Esophagus muscularis mucosa (tissue), 3 donors: ENCODE measurements at regions not wholly inside any gene's neighbourhood (a gene's known extent, or its start where the extent isn't known, plus 50 kb on each side); places are given as distances from the start of the nearest gene placed in this dataset.

Source experiments
- CTCF ChIP-seq, 3 experiments: fragments of 200-600 bp in 2 of 3; fragments of 450-650 bp in 1 of 3; sonication (generic) in 2 of 3; IDR thresholded peaks; one replicate each; pipeline ENCODE4 v1.5.1; 2017 to 2019; ENCODE audit warnings: antibody characterized with exemption in 3 of 3, mild to moderate bottlenecking in 2 of 3, moderate library complexity in 1 of 3
- POLR2AphosphoS5 ChIP-seq, 2 donors: sonication (generic); formaldehyde crosslinking; IDR thresholded peaks; one replicate each; pipeline ENCODE4 v1.6.1; 2017; ENCODE audit warnings: antibody characterized with exemption in 2 of 2

GRCh38 chr2:129481306-129482219 is 497.9 kb upstream of the RAB6C start:
- no peak for TF ChIP-seq CTCF (IDR thresholded peaks at IDR 0.05)
- TF ChIP-seq POLR2AphosphoS5 (IDR thresholded peaks at IDR 0.05), result no peak
